SK-N-SH treated with all-trans-retinoic acid at 6 μM for 48 hours (cell line): ENCODE measurements at regions not wholly inside any gene's neighbourhood (a gene's known extent, or its start where the extent isn't known, plus 50 kb on each side); places are given as distances from the start of the nearest gene placed in this dataset.

ENCODE experiments used
- ATAC-seq: fragments of 200-7000 bp; cut with Tn5 transposase; 3 replicates; pipeline ENCODE4 v1.9.1; 2020; ENCODE audit warnings: mild to moderate bottlenecking, moderate library complexity
- ARNTL ChIP-seq: fragments of 450-650 bp; formaldehyde crosslinking; IDR thresholded peaks from 2 replicates; pipeline ENCODE4 v1.5.0; 2020; ENCODE audit warnings: low read depth, mild to moderate bottlenecking, moderate library complexity, borderline replicate concordance
- BACH2 ChIP-seq: fragments of 250-450 bp; sonication (Bioruptor Pico); IDR thresholded peaks from 2 replicates; pipeline ENCODE4 v1.9.0; 2021; ENCODE audit warnings: mild to moderate bottlenecking, borderline replicate concordance
- CREB5 ChIP-seq: fragments of 250-450 bp; sonication (Bioruptor Pico); IDR thresholded peaks from 2 replicates; pipeline ENCODE4 v1.5.1; 2020; ENCODE audit warnings: low read depth, mild to moderate bottlenecking, moderate library complexity
- CSDC2 ChIP-seq: fragments of 250-450 bp; sonication (Bioruptor Pico); IDR thresholded peaks from 2 replicates; pipeline ENCODE4 v1.5.0; 2020; ENCODE audit warnings: mild to moderate bottlenecking, moderate library complexity
- CSRNP3 ChIP-seq: fragments of 250-450 bp; sonication (Bioruptor Pico); IDR thresholded peaks from 2 replicates; pipeline ENCODE4 v1.5.1; 2021; ENCODE audit warnings: mild to moderate bottlenecking, moderate library complexity
- ESRRG ChIP-seq: fragments of 250-450 bp; sonication (Bioruptor Pico); IDR thresholded peaks from 2 replicates; pipeline ENCODE4 v1.6.1; 2021; ENCODE audit warnings: mild to moderate bottlenecking
- ISL1 ChIP-seq: fragments of 250-450 bp; sonication (Bioruptor Pico); IDR thresholded peaks from 2 replicates; pipeline ENCODE4 v2.1.2; 2022; ENCODE audit warnings: mild to moderate bottlenecking, moderate library complexity
- OSR1 ChIP-seq: fragments of 250-450 bp; sonication (Bioruptor Pico); IDR thresholded peaks from 2 replicates; pipeline ENCODE4 v1.8.0; 2022; ENCODE audit warnings: moderate library complexity, mild to moderate bottlenecking, inconsistent platforms
- POU6F1 ChIP-seq: fragments of 250-450 bp; sonication (Bioruptor Pico); IDR thresholded peaks from 2 replicates; pipeline ENCODE4 v1.8.0; 2021; ENCODE audit warnings: low read depth, mild to moderate bottlenecking, moderate library complexity, borderline replicate concordance
- PPARA ChIP-seq: fragments of 250-450 bp; sonication (Bioruptor Pico); IDR thresholded peaks from 2 replicates; pipeline ENCODE4 v1.5.0; 2020; ENCODE audit warnings: mild to moderate bottlenecking, borderline replicate concordance
- RARB ChIP-seq: fragments of 250-450 bp; sonication (Bioruptor Pico); IDR thresholded peaks from 2 replicates; pipeline ENCODE4 v1.8.0; 2021; ENCODE audit warnings: mild to moderate bottlenecking, moderate library complexity
- SNAI2 ChIP-seq: fragments of 250-450 bp; sonication (Bioruptor Pico); IDR thresholded peaks from 2 replicates; pipeline ENCODE4 v1.5.0; 2020; ENCODE audit warnings: mild to moderate bottlenecking, moderate library complexity
- TCF4 ChIP-seq: fragments of 250-450 bp; sonication (Bioruptor Pico); IDR thresholded peaks from 2 replicates; pipeline ENCODE4 v1.8.0; 2021; ENCODE audit warnings: mild to moderate bottlenecking, moderate library complexity, borderline replicate concordance
- TOX ChIP-seq: fragments of 250-450 bp; sonication (Bioruptor Pico); IDR thresholded peaks from 2 replicates; pipeline ENCODE4 v1.8.0; 2021; ENCODE audit warnings: mild to moderate bottlenecking, moderate library complexity, borderline replicate concordance
- TSHZ2 ChIP-seq: fragments of 250-450 bp; sonication (Bioruptor Pico); IDR thresholded peaks from 2 replicates; pipeline ENCODE4 v1.5.0; 2020; ENCODE audit warnings: mild to moderate bottlenecking, moderate library complexity
- ZC3H10 ChIP-seq: fragments of 250-450 bp; sonication (Bioruptor Pico); IDR thresholded peaks from 2 replicates; pipeline ENCODE4 v1.5.1; 2021; ENCODE audit warnings: mild to moderate bottlenecking, moderate library complexity
- ZFP3 ChIP-seq: fragments of 250-450 bp; sonication (Bioruptor Pico); IDR thresholded peaks from 2 replicates; pipeline ENCODE4 v1.5.0; 2020; ENCODE audit warnings: mild to moderate bottlenecking, moderate library complexity
- ZFP30 ChIP-seq: fragments of 450-650 bp; formaldehyde crosslinking; IDR thresholded peaks from 2 replicates; pipeline ENCODE4 v1.5.0; 2022; ENCODE audit warnings: mild to moderate bottlenecking, moderate library complexity
- ZNF565 ChIP-seq: fragments of 450-650 bp; formaldehyde crosslinking; conservative IDR thresholded peaks from 2 replicates; pipeline ENCODE4 v1.5.0; 2020; ENCODE audit warnings: low read depth, mild to moderate bottlenecking, moderate library complexity
- ZNF8 ChIP-seq: fragments of 450-650 bp; formaldehyde crosslinking; IDR thresholded peaks from 2 replicates; pipeline ENCODE4 v1.5.0; 2020; ENCODE audit warnings: mild to moderate bottlenecking, moderate library complexity
- TF ChIP-seq, protein P1 (sequence below): fragments of 250-450 bp; sonication (Bioruptor Pico); IDR thresholded peaks from 2 replicates; pipeline ENCODE4 v1.8.0; 2020; ENCODE audit warnings: mild to moderate bottlenecking, moderate library complexity, borderline replicate concordance

DNA sequence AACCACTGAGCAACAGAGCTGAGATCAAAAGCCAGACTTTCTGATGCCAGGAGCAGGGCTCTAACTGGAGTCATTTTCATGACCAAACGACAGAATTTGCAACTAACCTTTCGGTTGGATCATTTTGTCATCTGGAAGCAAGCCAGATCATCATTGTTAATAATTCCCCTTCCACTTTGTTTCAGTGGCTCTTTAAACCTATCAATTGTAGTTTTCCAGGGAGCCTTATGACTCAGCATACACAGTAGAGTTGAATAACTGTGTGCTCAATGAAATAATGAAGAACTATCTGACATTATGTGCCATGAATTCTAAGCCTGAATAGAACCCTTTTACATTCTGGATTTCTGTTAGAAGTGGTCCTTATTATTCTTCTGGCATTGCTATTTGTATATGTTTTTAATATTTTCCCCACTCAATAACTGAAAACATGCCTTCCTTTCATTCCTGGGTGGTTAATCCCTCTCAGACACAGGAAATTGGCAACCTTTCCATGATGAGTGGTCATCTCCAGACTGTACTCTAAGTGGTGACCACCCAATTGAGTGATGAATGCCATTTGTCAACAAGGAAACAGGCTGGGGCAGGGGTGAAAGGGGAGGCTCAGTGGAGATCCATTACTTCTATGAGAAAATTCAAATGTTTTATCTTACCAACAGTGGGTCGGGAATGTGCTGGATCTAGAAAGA is 431.8 kb downstream of the BCOR start:
- TF ChIP-seq ZC3H10 (CRISPR knock-in tag), result no peak
- TF ChIP-seq ZNF565 (CRISPR knock-in tag), result no peak
- TF ChIP-seq CSDC2 (CRISPR knock-in tag), result no peak
- no peak for TF ChIP-seq POU6F1 (CRISPR knock-in tag)
- TF ChIP-seq ZFP3 (CRISPR knock-in tag), result no peak
- no peak for TF ChIP-seq ISL1 (CRISPR knock-in tag)
- no peak for TF ChIP-seq SNAI2 (CRISPR knock-in tag)
- no peak for TF ChIP-seq RARB (CRISPR knock-in tag)
- no peak for TF ChIP-seq CSRNP3
- TF ChIP-seq, protein P1, sequence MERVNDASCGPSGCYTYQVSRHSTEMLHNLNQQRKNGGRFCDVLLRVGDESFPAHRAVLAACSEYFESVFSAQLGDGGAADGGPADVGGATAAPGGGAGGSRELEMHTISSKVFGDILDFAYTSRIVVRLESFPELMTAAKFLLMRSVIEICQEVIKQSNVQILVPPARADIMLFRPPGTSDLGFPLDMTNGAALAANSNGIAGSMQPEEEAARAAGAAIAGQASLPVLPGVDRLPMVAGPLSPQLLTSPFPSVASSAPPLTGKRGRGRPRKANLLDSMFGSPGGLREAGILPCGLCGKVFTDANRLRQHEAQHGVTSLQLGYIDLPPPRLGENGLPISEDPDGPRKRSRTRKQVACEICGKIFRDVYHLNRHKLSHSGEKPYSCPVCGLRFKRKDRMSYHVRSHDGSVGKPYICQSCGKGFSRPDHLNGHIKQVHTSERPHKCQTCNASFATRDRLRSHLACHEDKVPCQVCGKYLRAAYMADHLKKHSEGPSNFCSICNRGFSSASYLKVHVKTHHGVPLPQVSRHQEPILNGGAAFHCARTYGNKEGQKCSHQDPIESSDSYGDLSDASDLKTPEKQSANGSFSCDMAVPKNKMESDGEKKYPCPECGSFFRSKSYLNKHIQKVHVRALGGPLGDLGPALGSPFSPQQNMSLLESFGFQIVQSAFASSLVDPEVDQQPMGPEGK, result no peak
- no peak for TF ChIP-seq ARNTL (CRISPR knock-in tag)
- no peak for TF ChIP-seq ZNF8 (CRISPR knock-in tag)
- no peak for TF ChIP-seq BACH2
- no peak for TF ChIP-seq ZFP30 (CRISPR knock-in tag)
- no peak for TF ChIP-seq CREB5 (CRISPR knock-in tag)
- no peak for TF ChIP-seq TSHZ2 (CRISPR knock-in tag)
- TF ChIP-seq OSR1 (CRISPR knock-in tag), result no peak

DNA sequence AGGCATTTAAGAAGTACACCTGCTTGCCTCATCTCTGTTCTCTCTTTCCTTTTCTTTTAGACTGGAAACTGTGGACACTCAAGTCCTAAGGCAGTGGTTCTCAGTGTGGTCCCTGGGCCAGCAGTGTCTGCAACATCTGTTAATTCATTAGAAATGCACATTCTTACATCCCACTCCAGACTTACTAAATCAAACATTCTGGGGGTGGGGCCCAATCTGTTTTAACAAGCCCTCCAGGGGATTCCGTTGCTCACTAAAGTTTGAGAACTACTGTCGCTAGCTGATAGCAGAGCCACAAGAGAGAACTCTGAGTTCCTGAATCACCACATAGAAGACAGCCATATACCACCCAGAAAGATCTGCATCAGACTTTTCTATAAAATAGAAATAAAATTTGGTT is 430.6 kb downstream of the BCOR start:
- no peak for ATAC-seq
- TF ChIP-seq CSRNP3, result no peak
- TF ChIP-seq TCF4 (CRISPR knock-in tag), result no peak
- no peak for TF ChIP-seq ZFP3 (CRISPR knock-in tag)
- TF ChIP-seq ESRRG (CRISPR knock-in tag), result no peak
- TF ChIP-seq ISL1 (CRISPR knock-in tag), result no peak
- no peak for TF ChIP-seq TOX (CRISPR knock-in tag)
- no peak for TF ChIP-seq RARB (CRISPR knock-in tag)
- TF ChIP-seq PPARA (CRISPR knock-in tag), result no peak
- no peak for TF ChIP-seq SNAI2 (CRISPR knock-in tag)
- TF ChIP-seq OSR1 (CRISPR knock-in tag), result no peak

More for the DNA sequence above, 431.8 kb downstream of the BCOR start:
- peak; percentile 66 for ATAC-seq
